Colonic mucosa (tissue), 4 donors: ENCODE measurements at regions not wholly inside any gene's neighbourhood (a gene's known extent, or its start where the extent isn't known, plus 50 kb on each side); places are given as distances from the start of the nearest gene placed in this dataset.
"Not testable (repeated sequence)": the region's sequence is repeated elsewhere in the genome, so short reads cannot be mapped to it uniquely, and the experiment has no call there.

Experiments used
- DNase-seq: peaks from one replicate; pipeline ENCODE4 v3.0.0-alpha.2; 2020
- H3K27ac ChIP-seq: fragments of 200-600 bp; one replicate; pipeline ENCODE4 v1.8.0; 2021
- H3K27me3 ChIP-seq: fragments of 200-600 bp; one replicate; pipeline ENCODE4 v1.8.0; 2021
- H3K36me3 ChIP-seq: fragments of 200-600 bp; one replicate; pipeline ENCODE4 v1.8.0; 2021
- H3K4me1 ChIP-seq: fragments of 200-600 bp; one replicate; pipeline ENCODE4 v1.8.0; 2021; ENCODE audit warnings: mild to moderate bottlenecking
- H3K4me3 ChIP-seq: fragments of 200-600 bp; one replicate; pipeline ENCODE4 v1.8.0; 2021
- H3K9ac ChIP-seq, 2 donors: one replicate each; pipeline ENCODE4 v1.7.0; 2013; ENCODE audit warnings: control low read depth in 2 of 2, low read depth in 2 of 2, low read length in 2 of 2
- H3K9me3 ChIP-seq: fragments of 200-600 bp; one replicate; pipeline ENCODE4 v1.8.0; 2021
- intact Hi-C: fragments of 100-400 bp; cut with DNase I; formaldehyde crosslinking; loops from one replicate; pipeline ENCODE4 v1.14.1; 2022
- TF ChIP-seq, protein P1 (sequence below): fragments of 200-600 bp; IDR thresholded peaks from one replicate; pipeline ENCODE4 v1.8.0; 2022; ENCODE audit warnings: antibody characterized with exemption, mild to moderate bottlenecking
- donor health status: healthy.
- donor health status: DM: no; HTN: no; CAD: no.
- donor health status: DM: no; HTN: no; CAD: no.

DNA sequence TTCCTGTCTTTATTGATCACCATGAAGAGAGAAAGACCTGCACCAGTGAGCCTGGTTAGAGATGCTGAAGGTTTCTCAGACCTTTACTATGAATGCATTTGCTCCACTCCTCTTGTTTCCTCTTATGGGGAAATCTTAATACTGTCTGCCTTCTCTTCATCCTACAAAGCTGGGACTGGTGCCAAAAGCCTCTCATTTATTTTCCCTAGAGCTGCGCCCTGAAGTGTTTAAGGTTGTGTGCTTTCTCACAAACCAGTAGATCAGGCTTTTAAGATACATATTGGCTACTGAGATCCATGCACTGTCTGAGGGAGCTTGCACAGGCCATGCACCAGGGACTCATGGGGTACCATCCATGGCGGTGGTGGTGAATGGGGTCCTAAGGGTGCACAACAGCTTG lies 286.1 kb upstream of the PMFBP1 start:
- TF ChIP-seq, protein P1, sequence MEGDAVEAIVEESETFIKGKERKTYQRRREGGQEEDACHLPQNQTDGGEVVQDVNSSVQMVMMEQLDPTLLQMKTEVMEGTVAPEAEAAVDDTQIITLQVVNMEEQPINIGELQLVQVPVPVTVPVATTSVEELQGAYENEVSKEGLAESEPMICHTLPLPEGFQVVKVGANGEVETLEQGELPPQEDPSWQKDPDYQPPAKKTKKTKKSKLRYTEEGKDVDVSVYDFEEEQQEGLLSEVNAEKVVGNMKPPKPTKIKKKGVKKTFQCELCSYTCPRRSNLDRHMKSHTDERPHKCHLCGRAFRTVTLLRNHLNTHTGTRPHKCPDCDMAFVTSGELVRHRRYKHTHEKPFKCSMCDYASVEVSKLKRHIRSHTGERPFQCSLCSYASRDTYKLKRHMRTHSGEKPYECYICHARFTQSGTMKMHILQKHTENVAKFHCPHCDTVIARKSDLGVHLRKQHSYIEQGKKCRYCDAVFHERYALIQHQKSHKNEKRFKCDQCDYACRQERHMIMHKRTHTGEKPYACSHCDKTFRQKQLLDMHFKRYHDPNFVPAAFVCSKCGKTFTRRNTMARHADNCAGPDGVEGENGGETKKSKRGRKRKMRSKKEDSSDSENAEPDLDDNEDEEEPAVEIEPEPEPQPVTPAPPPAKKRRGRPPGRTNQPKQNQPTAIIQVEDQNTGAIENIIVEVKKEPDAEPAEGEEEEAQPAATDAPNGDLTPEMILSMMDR: no peak

DNA sequence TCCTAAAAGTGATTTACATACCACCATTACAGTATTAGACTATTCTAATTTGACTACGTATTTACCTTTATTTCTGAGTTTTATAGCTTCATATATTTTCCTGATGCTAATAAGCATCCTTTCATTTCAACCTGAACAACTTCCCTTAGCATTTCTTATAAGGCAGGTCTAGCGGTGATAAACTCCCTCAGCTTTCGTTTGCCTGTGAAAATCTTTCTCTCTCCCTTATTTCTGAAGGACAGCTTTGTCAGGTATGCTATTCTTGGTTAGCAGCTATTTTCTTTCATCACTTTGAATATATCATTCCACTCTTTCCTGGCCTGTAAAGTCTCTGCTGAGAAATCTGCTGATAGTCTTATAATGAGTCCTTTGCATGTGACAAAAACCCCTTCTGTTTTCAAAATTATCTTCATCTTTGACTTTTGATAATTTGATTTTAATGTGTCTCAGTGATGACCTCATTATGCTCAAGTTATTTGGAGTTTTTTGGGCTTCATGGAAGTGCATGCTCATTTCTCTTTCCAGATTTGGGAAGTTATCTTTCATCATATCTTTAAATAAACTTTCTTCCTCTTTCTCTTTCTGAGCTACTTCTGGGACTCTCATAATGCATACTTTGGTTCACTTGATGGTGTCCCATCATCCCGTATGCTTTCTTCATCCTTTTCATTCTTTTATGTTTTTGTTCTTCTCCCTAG lies 285.4 kb upstream of the PMFBP1 start:
- no peak overlapping the region for H3K27ac ChIP-seq
- no peaks in the 10 kb centered on the region for H3K9me3 ChIP-seq
- no peaks in the 10 kb centered on the region for H3K36me3 ChIP-seq
- no peak overlapping the region for H3K9ac ChIP-seq
- no peaks in the 10 kb centered on the region for H3K4me1 ChIP-seq
- DNase-seq: no peak
- no peak overlapping the region for H3K4me3 ChIP-seq
- intact Hi-C loops: no loop called here
- TF ChIP-seq, protein P1: no peak
- H3K27me3 ChIP-seq: no peaks in the 10 kb centered on the region

More for the DNA sequence above, 286.1 kb upstream of the PMFBP1 start:
- Histone ChIP-seq H3K27ac (no peak overlapping the region), H3K27me3 (no peaks in the 10 kb centered on the region), H3K9me3 (no peaks in the 10 kb centered on the region), H3K4me1 (no peaks in the 10 kb centered on the region), H3K4me3 (no peak overlapping the region), H3K9ac (no peak overlapping the region), H3K36me3 (no peaks in the 10 kb centered on the region)
- no peak for DNase-seq
- intact Hi-C loops: no loop called here

DNA sequence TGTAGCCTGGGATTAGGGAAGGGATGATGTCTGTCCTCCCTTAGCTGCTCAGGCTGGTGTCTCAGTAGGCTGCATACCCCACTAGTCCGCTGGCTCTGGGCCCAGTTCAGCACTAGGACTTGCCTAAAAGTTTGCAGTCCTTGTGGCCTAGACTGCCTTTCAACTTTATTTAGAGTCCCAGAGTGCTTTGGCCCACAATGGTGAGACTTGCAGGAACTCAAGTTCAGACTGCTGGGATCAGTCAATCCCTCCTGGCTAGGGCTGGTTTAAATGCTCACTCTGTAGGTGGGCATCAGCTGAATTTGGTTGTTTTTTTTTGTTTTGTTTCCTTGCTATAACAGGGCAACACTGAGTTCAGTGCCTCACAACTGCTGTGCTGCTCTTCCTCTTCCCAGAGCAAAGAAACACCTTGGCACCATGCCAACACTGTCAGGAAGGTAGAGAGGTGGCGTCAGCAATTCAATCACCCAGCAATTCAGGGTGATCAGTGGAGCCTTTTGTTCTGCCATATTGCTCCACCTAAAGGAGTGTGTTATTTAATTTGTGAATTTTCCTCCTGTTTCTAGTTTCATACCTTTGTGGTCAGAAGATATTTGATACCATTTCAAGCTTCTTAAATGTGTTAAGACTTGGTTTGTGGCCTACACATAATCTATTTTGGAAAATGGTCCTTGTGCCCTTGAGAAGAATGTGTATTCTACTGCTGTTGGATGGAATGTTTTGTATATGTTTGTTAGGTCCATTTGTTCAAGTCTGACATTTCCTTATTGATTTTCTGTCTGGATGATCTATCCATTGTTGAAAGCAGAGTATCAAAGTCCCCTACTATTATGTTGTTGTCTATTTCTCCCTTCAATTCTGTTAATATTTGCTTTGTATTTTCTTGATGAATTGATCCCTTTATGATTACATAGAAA lies 284.0 kb upstream of the PMFBP1 start:
- TF ChIP-seq, protein P1: no peak
- no peaks in the 10 kb centered on the region for H3K36me3 ChIP-seq
- H3K27me3 ChIP-seq: no peaks in the 10 kb centered on the region
- no peak overlapping the region for H3K27ac ChIP-seq
- intact Hi-C loops: no loop called here
- DNase-seq: peak; percentile 71
- H3K4me1 ChIP-seq: no peaks in the 10 kb centered on the region
- no peak overlapping the region for H3K9ac ChIP-seq
- H3K4me3 ChIP-seq: no peak overlapping the region
- H3K9me3 ChIP-seq: no peaks in the 10 kb centered on the region

DNA sequence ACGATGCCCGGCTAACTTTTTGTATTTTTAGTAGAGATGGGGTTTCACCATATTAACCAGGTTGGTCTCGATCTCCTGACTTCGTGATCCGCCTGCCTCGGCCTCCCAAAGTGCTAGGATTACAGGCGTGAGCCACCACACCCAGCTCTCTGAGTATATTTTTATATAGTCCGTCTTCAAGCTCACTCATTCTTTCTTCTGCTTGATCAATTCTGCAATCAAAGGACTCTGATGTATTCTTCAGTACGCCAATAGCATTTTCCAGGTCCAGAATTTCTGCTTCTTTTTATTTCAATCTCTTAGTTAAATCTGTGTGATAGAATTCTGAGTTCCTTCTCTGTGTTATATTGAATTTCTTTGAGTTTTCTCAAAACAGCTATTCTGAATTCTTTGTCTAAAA lies 281.9 kb upstream of the PMFBP1 start:
- H3K9me3 ChIP-seq, H3K4me1 ChIP-seq, H3K36me3 ChIP-seq, DNase-seq, H3K27me3 ChIP-seq, H3K4me3 ChIP-seq, H3K9ac ChIP-seq, intact Hi-C loops, H3K27ac ChIP-seq: not testable (repeated sequence)

DNA sequence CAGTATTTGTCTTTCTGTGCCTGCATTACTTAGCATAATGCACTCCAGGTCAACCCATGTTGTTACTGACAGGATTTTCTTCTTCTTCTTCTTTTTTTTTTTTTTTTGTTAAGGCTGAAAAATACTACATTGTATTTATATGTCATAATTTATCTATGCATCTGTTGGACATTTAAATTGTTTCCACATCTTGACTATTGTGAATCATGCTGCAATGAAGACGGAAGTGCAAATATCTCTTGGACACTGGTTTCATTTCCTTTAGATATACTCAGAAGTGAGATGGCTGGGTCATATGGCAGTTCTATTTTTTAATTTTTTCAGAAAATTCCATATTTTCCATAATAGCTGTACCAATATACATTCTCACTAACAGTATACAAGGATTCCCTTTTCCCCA lies 272.7 kb upstream of the PMFBP1 start:
- no peaks in the 10 kb centered on the region for H3K27me3 ChIP-seq
- no peak for DNase-seq
- H3K9ac ChIP-seq: no peak overlapping the region
- H3K4me3 ChIP-seq: no peak overlapping the region
- H3K4me1 ChIP-seq: no peaks in the 10 kb centered on the region
- H3K9me3 ChIP-seq: no peaks in the 10 kb centered on the region
- H3K36me3 ChIP-seq: no peaks in the 10 kb centered on the region
- H3K27ac ChIP-seq: no peak overlapping the region
- intact Hi-C loops: no loop called here
- TF ChIP-seq, protein P1: no peak

DNA sequence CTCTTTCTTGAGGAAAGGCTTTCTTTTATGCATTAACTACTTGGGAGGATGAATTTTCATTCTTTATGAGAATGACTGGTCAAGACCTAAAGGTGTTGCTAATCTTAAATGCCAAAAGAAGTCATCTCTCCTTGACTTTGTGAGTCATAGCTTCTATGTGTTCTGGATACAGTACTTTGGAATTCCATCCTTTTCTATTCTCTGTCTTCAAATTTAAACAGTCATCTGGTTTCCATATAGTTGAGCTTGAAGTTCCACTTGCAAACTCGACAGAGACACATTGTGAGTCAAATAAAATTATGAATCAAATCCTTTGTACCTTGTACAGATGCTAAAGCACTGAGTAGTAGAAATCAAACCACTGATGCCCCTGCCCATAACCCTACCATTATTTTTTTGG lies 271.9 kb upstream of the PMFBP1 start:
- no peak overlapping the region for H3K4me3 ChIP-seq
- no peaks in the 10 kb centered on the region for H3K4me1 ChIP-seq
- H3K36me3 ChIP-seq: no peaks in the 10 kb centered on the region
- TF ChIP-seq, protein P1: no peak
- intact Hi-C loops: no loop called here
- H3K9me3 ChIP-seq: no peaks in the 10 kb centered on the region
- DNase-seq: no peak
- H3K27me3 ChIP-seq: no peaks in the 10 kb centered on the region
- no peak overlapping the region for H3K9ac ChIP-seq
- no peak overlapping the region for H3K27ac ChIP-seq
